Activated naive CD4-positive, alpha-beta T cell treated with anti-CD3 and anti-CD28 coated beads for 36 hours (primary cell): ENCODE measurements at regions not wholly inside any gene's neighbourhood (a gene's known extent, or its start where the extent isn't known, plus 50 kb on each side); places are given as distances from the start of the nearest gene placed in this dataset.

Source experiments
- CTCF ChIA-PET: fragments of 350-600 bp; sonication (Branson Sonifier 250); formaldehyde crosslinking; loops from one replicate; lab custom pipeline; 2021; ENCODE audit warnings: antibody characterized with exemption; lab: Charles Lee
- DNase-seq: peaks from one replicate; pipeline ENCODE4 v3.0.0-alpha.2; 2020
- H3K27ac Mint-ChIP-seq: one replicate; pipeline ENCODE4 v1.8.0; 2021; ENCODE audit warnings: mild to moderate bottlenecking, mixed read lengths
- H3K27me3 Mint-ChIP-seq: one replicate; pipeline ENCODE4 v1.8.0; 2021; ENCODE audit warnings: low read depth, mixed read lengths
- H3K36me3 Mint-ChIP-seq: one replicate; pipeline ENCODE4 v1.8.0; 2021; ENCODE audit warnings: low read depth, mixed read lengths
- H3K4me1 Mint-ChIP-seq: one replicate; pipeline ENCODE4 v1.8.0; 2021; ENCODE audit warnings: low read depth, mixed read lengths
- H3K4me3 Mint-ChIP-seq: one replicate; pipeline ENCODE4 v1.8.0; 2021; ENCODE audit warnings: mild to moderate bottlenecking, moderate library complexity, mixed read lengths
- H3K9me3 Mint-ChIP-seq: one replicate; pipeline ENCODE4 v1.8.0; 2021; ENCODE audit warnings: mixed read lengths
- intact Hi-C: fragments of 100-400 bp; cut with micrococcal nuclease; formaldehyde crosslinking; loops from one replicate; pipeline ENCODE4 v1.15.1; 2023

DNA sequence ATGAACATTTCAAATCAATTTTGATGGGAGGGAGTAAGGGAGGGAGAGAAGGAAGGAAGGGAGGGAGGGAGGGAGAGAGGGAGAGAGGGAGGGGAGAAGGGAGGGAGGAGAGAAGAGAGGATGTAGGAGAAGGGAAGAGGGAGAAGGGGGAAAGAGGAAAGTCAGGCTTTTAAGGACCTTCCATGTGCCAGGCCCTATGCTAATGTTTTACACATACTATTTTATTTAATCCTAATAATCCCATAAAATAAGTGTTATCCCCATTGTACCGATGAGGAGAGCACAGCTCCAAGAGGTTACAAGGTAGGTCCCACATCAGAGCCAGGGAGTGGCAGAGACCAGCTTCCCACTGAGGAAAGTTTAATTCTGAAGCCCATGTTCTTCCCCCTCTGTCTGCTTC lies 341.9 kb downstream of the RAB28 start:
- Mint-ChIP-seq H3K27me3 (no peaks in the 10 kb centered on the region), H3K36me3 (no peaks in the 10 kb centered on the region), H3K27ac (no peak overlapping the region), H3K9me3 (no peaks in the 10 kb centered on the region), H3K4me1 (no peaks in the 10 kb centered on the region), H3K4me3 (no peak overlapping the region)
- DNase-seq = no peak
- intact Hi-C loops = no loop called here
- CTCF ChIA-PET = no interaction called here

DNA sequence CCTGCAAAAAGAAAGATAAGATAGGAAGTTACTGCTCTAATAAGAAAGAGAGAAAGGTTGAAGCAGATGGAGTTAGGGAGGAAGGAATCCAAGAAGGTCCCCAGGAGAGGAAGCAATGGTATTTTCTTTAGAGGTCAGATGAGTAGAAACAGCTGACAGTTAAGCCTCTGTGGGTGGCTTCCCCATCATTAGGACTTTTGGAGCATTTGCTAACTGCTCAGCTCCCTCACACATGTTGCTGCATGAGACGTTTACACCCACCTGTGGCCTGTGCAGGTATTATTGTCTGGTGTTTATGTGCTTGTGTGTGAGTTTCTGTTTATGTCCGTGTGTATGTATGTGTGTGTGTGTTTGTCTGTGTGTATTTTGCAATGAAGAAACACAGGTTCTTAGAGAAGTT lies 346.8 kb downstream of the RAB28 start:
- H3K36me3 Mint-ChIP-seq = peaks cover 3% of the 10 kb centered on the region
- H3K4me1 Mint-ChIP-seq = no peaks in the 10 kb centered on the region
- CTCF ChIA-PET = interaction anchor here (0.7 kb wide), 1 partner anchor 18 kb away, joined by 3 read pairs; no protein-coding TSS in a partner anchor
- intact Hi-C loops = no loop called here
- no peak overlapping the region for H3K27ac Mint-ChIP-seq
- H3K9me3 Mint-ChIP-seq = no peaks in the 10 kb centered on the region
- DNase-seq = no peak
- no peak overlapping the region for H3K4me3 Mint-ChIP-seq
- H3K27me3 Mint-ChIP-seq = no peaks in the 10 kb centered on the region

GRCh38 chr4:13133700-13134099 lies 350.4 kb downstream of the RAB28 start:
- no peaks in the 10 kb centered on the region for H3K4me1 Mint-ChIP-seq
- no peak overlapping the region for H3K27ac Mint-ChIP-seq
- CTCF ChIA-PET = no interaction called here
- DNase-seq = no peak
- H3K36me3 Mint-ChIP-seq = peaks cover 3% of the 10 kb centered on the region
- H3K27me3 Mint-ChIP-seq = peaks cover 2% of the 10 kb centered on the region
- no peaks in the 10 kb centered on the region for H3K9me3 Mint-ChIP-seq
- intact Hi-C loops = no loop called here
- H3K4me3 Mint-ChIP-seq = no peak overlapping the region

DNA sequence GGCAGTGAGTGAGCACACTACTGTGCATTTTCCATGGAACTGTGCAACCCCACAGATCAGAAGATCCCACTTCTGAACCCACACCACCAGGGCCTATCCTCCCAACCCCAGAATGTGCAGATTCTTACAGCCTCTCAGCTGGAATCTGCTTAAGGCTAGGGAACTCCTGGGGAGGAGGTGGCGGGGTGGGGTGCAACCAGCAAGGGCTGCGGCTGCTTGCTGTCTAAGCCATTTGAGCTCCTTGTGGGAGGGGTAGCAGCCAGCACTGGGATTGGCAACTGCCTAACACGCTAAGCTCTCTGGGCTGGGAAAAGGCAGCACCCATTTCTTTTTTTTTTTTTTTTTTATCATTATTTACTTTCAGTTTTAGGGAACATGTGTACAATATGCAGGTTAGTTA lies 353.3 kb downstream of the RAB28 start:
- no peaks in the 10 kb centered on the region for H3K9me3 Mint-ChIP-seq
- H3K27me3 Mint-ChIP-seq = peaks cover 2% of the 10 kb centered on the region
- H3K27ac Mint-ChIP-seq = no peak overlapping the region
- DNase-seq = no peak
- no peaks in the 10 kb centered on the region for H3K4me1 Mint-ChIP-seq
- peaks cover 6% of the 10 kb centered on the region for H3K36me3 Mint-ChIP-seq
- intact Hi-C loops = no loop called here
- CTCF ChIA-PET = no interaction called here
- H3K4me3 Mint-ChIP-seq = no peak overlapping the region

DNA sequence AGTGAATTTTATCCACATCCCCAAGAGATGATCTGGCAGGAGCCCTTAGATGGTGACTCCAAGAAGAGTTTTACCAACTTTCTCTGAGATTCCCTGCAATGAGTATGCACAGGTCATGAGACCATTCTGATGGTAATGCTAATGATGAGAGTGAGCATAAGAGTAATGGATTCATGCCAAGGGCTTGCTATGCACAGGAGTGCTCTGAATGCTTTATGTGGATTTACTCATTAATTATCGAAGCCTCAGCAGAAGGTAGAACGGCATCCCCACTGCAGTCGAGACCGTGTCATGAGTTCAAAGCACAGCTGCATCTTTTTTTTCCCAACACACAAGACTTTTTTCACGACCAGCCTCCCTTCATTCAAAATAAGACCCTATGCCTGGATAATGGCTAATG lies 355.0 kb downstream of the RAB28 start:
- CTCF ChIA-PET = no interaction called here
- Mint-ChIP-seq H3K4me3 (no peak overlapping the region), H3K9me3 (no peaks in the 10 kb centered on the region), H3K4me1 (no peaks in the 10 kb centered on the region), H3K27ac (peak overlapping the region; percentile 2), H3K36me3 (peaks cover 5% of the 10 kb centered on the region), H3K27me3 (peaks cover 2% of the 10 kb centered on the region)
- intact Hi-C loops = no loop called here
- no peak for DNase-seq

- no peaks in the 10 kb centered on the region for H3K9me3 Mint-ChIP-seq
- CTCF ChIA-PET = no interaction called here
- peaks cover 3% of the 10 kb centered on the region for H3K36me3 Mint-ChIP-seq
- intact Hi-C loops = no loop called here
- no peak overlapping the region for H3K27ac Mint-ChIP-seq
- DNase-seq = no peak
- H3K4me1 Mint-ChIP-seq = no peaks in the 10 kb centered on the region
- peaks cover 6% of the 10 kb centered on the region for H3K27me3 Mint-ChIP-seq
- H3K4me3 Mint-ChIP-seq = no peak overlapping the region
Measured at GRCh38 chr4:13126976-13127910, 356.9 kb downstream of the RAB28 start.

GRCh38 chr4:13118633-13119032 lies 365.5 kb downstream of the RAB28 start:
- no peaks in the 10 kb centered on the region for H3K4me1 Mint-ChIP-seq
- H3K4me3 Mint-ChIP-seq = no peak overlapping the region
- peaks cover 3% of the 10 kb centered on the region for H3K27me3 Mint-ChIP-seq
- H3K36me3 Mint-ChIP-seq = no peaks in the 10 kb centered on the region
- DNase-seq = no peak
- intact Hi-C loops = no loop called here
- CTCF ChIA-PET = no interaction called here
- H3K27ac Mint-ChIP-seq = no peak overlapping the region
- H3K9me3 Mint-ChIP-seq = peaks cover 2% of the 10 kb centered on the region

GRCh38 chr4:13117185-13117584 lies 367.0 kb downstream of the RAB28 start:
- Mint-ChIP-seq H3K4me1 (no peaks in the 10 kb centered on the region), H3K4me3 (no peak overlapping the region), H3K27ac (no peak overlapping the region), H3K27me3 (no peaks in the 10 kb centered on the region), H3K9me3 (peaks cover 3% of the 10 kb centered on the region), H3K36me3 (no peaks in the 10 kb centered on the region)
- intact Hi-C loops = no loop called here
- CTCF ChIA-PET = no interaction called here
- no peak for DNase-seq

DNA sequence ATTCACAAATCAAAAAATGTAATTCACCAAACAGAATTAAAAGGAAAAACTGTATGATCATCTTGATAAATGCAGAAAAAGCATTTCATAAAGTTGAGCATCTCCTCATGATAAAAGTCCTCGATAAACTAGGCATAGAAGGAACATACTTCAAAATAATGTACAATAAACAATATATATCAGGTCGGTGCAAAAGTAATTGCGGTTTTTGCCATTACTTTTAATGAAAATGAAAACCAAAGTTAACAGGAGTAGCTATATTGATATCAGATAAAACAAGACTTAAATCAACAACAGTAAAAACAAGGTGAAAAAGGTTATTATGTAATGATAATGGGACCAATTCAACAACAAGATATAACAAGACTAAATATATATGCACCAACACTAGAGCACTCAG lies 372.1 kb downstream of the RAB28 start:
- no peaks in the 10 kb centered on the region for H3K27me3 Mint-ChIP-seq
- intact Hi-C loops = no loop called here
- peaks cover 7% of the 10 kb centered on the region for H3K36me3 Mint-ChIP-seq
- no peaks in the 10 kb centered on the region for H3K4me1 Mint-ChIP-seq
- no peak overlapping the region for H3K27ac Mint-ChIP-seq
- DNase-seq = no peak
- peaks cover 3% of the 10 kb centered on the region for H3K9me3 Mint-ChIP-seq
- H3K4me3 Mint-ChIP-seq = no peak overlapping the region
- CTCF ChIA-PET = no interaction called here

DNA sequence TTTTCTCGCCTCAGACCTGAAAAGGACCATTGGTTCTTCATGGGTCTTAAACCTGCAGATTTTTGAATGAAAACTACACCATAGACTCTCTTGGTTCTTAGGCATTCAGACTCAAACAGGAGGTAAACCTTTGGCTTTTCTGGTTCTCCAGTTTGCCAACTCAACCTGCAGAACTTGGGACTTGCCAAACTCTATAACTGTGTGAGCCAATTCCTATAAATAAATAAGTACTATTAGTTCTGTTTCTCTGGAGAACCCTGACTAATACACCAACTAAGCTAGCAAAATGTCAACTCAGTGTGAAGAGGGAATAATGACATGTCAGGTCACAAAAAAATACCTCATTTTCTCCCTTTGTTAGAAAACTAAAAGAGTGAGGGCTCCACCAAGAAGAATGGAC lies 374.6 kb downstream of the RAB28 start:
- intact Hi-C loops = no loop called here
- H3K4me1 Mint-ChIP-seq = no peaks in the 10 kb centered on the region
- CTCF ChIA-PET = no interaction called here
- no peak for DNase-seq
- H3K27me3 Mint-ChIP-seq = no peaks in the 10 kb centered on the region
- no peak overlapping the region for H3K27ac Mint-ChIP-seq
- no peak overlapping the region for H3K4me3 Mint-ChIP-seq
- peaks cover 3% of the 10 kb centered on the region for H3K9me3 Mint-ChIP-seq
- peaks cover 7% of the 10 kb centered on the region for H3K36me3 Mint-ChIP-seq

- Mint-ChIP-seq H3K4me1 (no peaks in the 10 kb centered on the region), H3K9me3 (peaks cover 3% of the 10 kb centered on the region), H3K4me3 (no peak overlapping the region), H3K27ac (no peak overlapping the region), H3K36me3 (peaks cover 7% of the 10 kb centered on the region), H3K27me3 (no peaks in the 10 kb centered on the region)
- intact Hi-C loops = no loop called here
- CTCF ChIA-PET = no interaction called here
- DNase-seq = no peak
Measured at GRCh38 chr4:13108096-13108495, 376.0 kb downstream of the RAB28 start.

DNA sequence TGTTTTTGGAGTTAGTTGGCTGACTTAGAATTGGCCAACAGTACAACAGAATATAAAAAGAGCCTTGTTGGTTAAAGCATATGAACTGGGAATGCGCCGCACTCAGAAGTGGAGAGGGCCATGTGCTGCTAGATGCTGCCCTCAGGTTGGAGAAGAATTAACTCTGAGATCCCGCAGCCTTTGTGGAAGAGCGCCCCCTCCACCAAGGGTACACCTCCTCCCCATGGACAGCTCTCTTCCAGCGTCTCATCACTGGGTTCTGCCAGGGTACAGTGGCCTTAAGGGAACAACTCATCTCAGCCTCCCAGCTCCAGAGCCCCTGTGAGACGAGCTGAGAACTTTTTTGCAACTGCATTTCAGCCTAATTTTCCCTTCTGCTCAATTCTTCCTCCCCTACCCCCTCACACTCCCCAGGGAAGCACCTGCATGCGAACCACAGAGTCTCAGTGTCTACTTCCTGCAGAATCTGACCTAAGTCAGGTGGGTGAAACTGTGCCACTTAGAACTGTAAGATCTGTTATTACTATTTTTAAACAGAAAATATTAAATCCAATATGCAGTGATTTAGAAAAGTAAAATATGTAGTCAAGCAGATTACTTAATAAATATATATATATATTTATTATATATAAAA lies 380.6 kb downstream of the RAB28 start:
- no peaks in the 10 kb centered on the region for H3K9me3 Mint-ChIP-seq
- no peak for DNase-seq
- intact Hi-C loops = no loop called here
- no peak overlapping the region for H3K27ac Mint-ChIP-seq
- H3K4me3 Mint-ChIP-seq = no peak overlapping the region
- CTCF ChIA-PET = interaction anchor here (0.6 kb wide), 1 partner anchor 1626 kb away, joined by 3 read pairs; no protein-coding TSS in a partner anchor
- H3K27me3 Mint-ChIP-seq = no peaks in the 10 kb centered on the region
- peaks cover 4% of the 10 kb centered on the region for H3K36me3 Mint-ChIP-seq
- H3K4me1 Mint-ChIP-seq = no peaks in the 10 kb centered on the region
